B cell (primary cell): ENCODE measurements at regions not wholly inside any gene's neighbourhood (a gene's known extent, or its start where the extent isn't known, plus 50 kb on each side); places are given as distances from the start of the nearest gene placed in this dataset.
"Not testable (repeated sequence)": the region's sequence is repeated elsewhere in the genome, so short reads cannot be mapped to it uniquely, and the experiment has no call there.

Experiments
- ATAC-seq: fragments of 200-7000 bp; cut with Tn5 transposase; one replicate; pipeline ENCODE4 v1.10.0; 2021; ENCODE audit warnings: low read depth, mild to moderate bottlenecking, moderate number of reproducible peaks, moderate library complexity
- CTCF ChIA-PET: fragments of 350-600 bp; sonication (Branson Sonifier 250); formaldehyde crosslinking; loops from one replicate; lab custom pipeline; 2021; ENCODE audit warnings: antibody characterized with exemption, inconsistent platforms; lab: Charles Lee
- POLR2A ChIA-PET: fragments of 350-600 bp; sonication (Branson Sonifier 250); formaldehyde crosslinking; loops from one replicate; lab custom pipeline; 2021; ENCODE audit warnings: antibody characterized with exemption; lab: Charles Lee
- DNase-seq: peaks from one replicate; pipeline ENCODE4 v3.0.0; 2013
- H2AFZ ChIP-seq: 2 replicates; pipeline ENCODE4 v1.6.1; 2012; ENCODE audit warnings: mild to moderate bottlenecking, low read depth, low read length; ENCODE audit not compliant: insufficient read depth, poor library complexity, severe bottlenecking
- H3K27ac ChIP-seq, 2 donors: 1 replicate in 1 of 2; 2 replicates in 1 of 2; pipeline ENCODE4 v1.5.1; 2012 to 2013; ENCODE audit warnings: low read length in 2 of 2, mild to moderate bottlenecking in 2 of 2, moderate library complexity in 1 of 2
- H3K27me3 ChIP-seq, 4 experiments: fragments of 200-600 bp in 1 of 4; sonication (generic) in 1 of 4; replicated peaks in 1 of 4; 1 replicate in 2 of 4; 2 replicates in 2 of 4; pipeline versions ENCODE4 v1.6.1 to v1.7.0; 2013 to 2016; ENCODE audit warnings: low read length in 3 of 4, mild to moderate bottlenecking in 2 of 4, mixed read lengths in 1 of 4, moderate library complexity in 1 of 4; ENCODE audit not compliant: insufficient read depth in 4 of 4, control insufficient read depth in 3 of 4; ENCODE audit errors: control extremely low read depth in 1 of 4
- H3K36me3 ChIP-seq, 2 experiments: replicated peaks in 1 of 2; 1 replicate in 1 of 2; 2 replicates in 1 of 2; pipeline versions ENCODE4 v1.6.1 to v1.7.1; 2013; ENCODE audit warnings: low read length in 1 of 2; ENCODE audit not compliant: insufficient read depth in 2 of 2, control insufficient read depth in 1 of 2; ENCODE audit errors: control extremely low read depth in 1 of 2, extremely low read depth in 1 of 2
- H3K4me1 ChIP-seq, 2 donors: fragments of 200-600 bp in 1 of 2; sonication (generic) in 1 of 2; 1 replicate in 1 of 2; 2 replicates in 1 of 2; pipeline versions ENCODE4 v1.5.1 to v1.6.1; 2013 to 2017; ENCODE audit warnings: low read length in 2 of 2; ENCODE audit not compliant: control insufficient read depth in 2 of 2, insufficient read depth in 2 of 2
- H3K4me2 ChIP-seq: replicated peaks from 2 replicates; pipeline ENCODE3; 2012; ENCODE audit warnings: mild to moderate bottlenecking, low read depth, low read length; ENCODE audit not compliant: poor library complexity, severe bottlenecking
- H3K4me3 ChIP-seq, 5 experiments: fragments of 200-600 bp in 1 of 5; sonication (generic) in 1 of 5; 1 replicate in 3 of 5; 2 replicates in 2 of 5; pipeline versions ENCODE4 v1.5.1 to v1.7.0; 2011 to 2016; ENCODE audit warnings: low read length in 4 of 5, mild to moderate bottlenecking in 4 of 5, low read depth in 2 of 5, control low read depth in 1 of 5, moderate library complexity in 1 of 5; ENCODE audit not compliant: insufficient read depth in 1 of 5; ENCODE audit errors: control extremely low read depth in 1 of 5, extremely low read depth in 1 of 5
- H3K79me2 ChIP-seq: fragments of 200-600 bp; sonication (generic); one replicate; pipeline ENCODE4 v1.6.0; 2016; ENCODE audit warnings: low read length; ENCODE audit not compliant: control insufficient read depth, insufficient read depth
- H3K9ac ChIP-seq: fragments of 200-600 bp; sonication (generic); 2 replicates; pipeline ENCODE4 v1.6.1; 2017; ENCODE audit warnings: mild to moderate bottlenecking, low read length, moderate library complexity
- H3K9me3 ChIP-seq, 3 donors: one replicate each; pipeline versions ENCODE4 v1.6.1 to v1.7.1; 2013; ENCODE audit warnings: low read length in 2 of 3; ENCODE audit not compliant: control insufficient read depth in 2 of 3, insufficient read depth in 1 of 3; ENCODE audit errors: control extremely low read depth in 1 of 3
- H4K20me1 ChIP-seq: 2 replicates; pipeline ENCODE4 v1.6.0; 2012; ENCODE audit warnings: mild to moderate bottlenecking, low read length; ENCODE audit not compliant: insufficient read depth, control insufficient read depth, poor library complexity, severe bottlenecking
- H3K27ac Mint-ChIP-seq: one replicate; pipeline ENCODE4 v1.8.0; 2021; ENCODE audit warnings: mixed read lengths
- H3K27me3 Mint-ChIP-seq: one replicate; pipeline ENCODE4 v1.8.0; 2021; ENCODE audit warnings: mixed read lengths
- H3K4me1 Mint-ChIP-seq: one replicate; pipeline ENCODE4 v1.8.0; 2021; ENCODE audit warnings: mixed read lengths
- H3K4me3 Mint-ChIP-seq: one replicate; pipeline ENCODE4 v1.8.0; 2021; ENCODE audit warnings: mixed read lengths
- H3K9me3 Mint-ChIP-seq: one replicate; pipeline ENCODE4 v1.8.0; 2022; ENCODE audit warnings: mixed read lengths; ENCODE audit not compliant: insufficient read depth
- EZH2 ChIP-seq: IDR thresholded peaks from 2 replicates; pipeline ENCODE4 v1.6.1; 2012; ENCODE audit warnings: borderline replicate concordance, low read depth, mild to moderate bottlenecking, moderate library complexity, low read length; ENCODE audit not compliant: insufficient read depth, poor library complexity, severe bottlenecking
- WGBS: methylation state at CpG from one replicate; pipeline ENCODE4 v1.1.5; 2013; ENCODE audit warnings: missing lambda C conversion rate; ENCODE audit not compliant: insufficient coverage; 5-methylcytosine and 5-hydroxymethylcytosine counted together
- intact Hi-C: fragments of 100-400 bp; cut with micrococcal nuclease; formaldehyde crosslinking; loops from one replicate; pipeline ENCODE4 v1.10.0; 2022
- TF ChIP-seq, protein P1 (sequence below): fragments of 200-600 bp; IDR thresholded peaks from one replicate; pipeline ENCODE4 v1.8.0; 2022; ENCODE audit warnings: antibody characterized with exemption, mild to moderate bottlenecking

GRCh38 chr17:72462814-72463213, 342.0 kb downstream of the SOX9 start:
- no peaks in the 10 kb centered on the region for H4K20me1 ChIP-seq
- H3K27me3 Mint-ChIP-seq: peaks cover 9% of the 10 kb centered on the region
- no peak overlapping the region for H3K4me3 ChIP-seq
- CTCF ChIA-PET: no interaction called here
- H3K4me1 ChIP-seq: no peaks in the 10 kb centered on the region
- ATAC-seq (no peak), DNase-seq (no peak)
- H3K27ac ChIP-seq: no peak overlapping the region
- H2AFZ ChIP-seq: no peak overlapping the region
- TF ChIP-seq EZH2: no peak
- TF ChIP-seq, protein P1, sequence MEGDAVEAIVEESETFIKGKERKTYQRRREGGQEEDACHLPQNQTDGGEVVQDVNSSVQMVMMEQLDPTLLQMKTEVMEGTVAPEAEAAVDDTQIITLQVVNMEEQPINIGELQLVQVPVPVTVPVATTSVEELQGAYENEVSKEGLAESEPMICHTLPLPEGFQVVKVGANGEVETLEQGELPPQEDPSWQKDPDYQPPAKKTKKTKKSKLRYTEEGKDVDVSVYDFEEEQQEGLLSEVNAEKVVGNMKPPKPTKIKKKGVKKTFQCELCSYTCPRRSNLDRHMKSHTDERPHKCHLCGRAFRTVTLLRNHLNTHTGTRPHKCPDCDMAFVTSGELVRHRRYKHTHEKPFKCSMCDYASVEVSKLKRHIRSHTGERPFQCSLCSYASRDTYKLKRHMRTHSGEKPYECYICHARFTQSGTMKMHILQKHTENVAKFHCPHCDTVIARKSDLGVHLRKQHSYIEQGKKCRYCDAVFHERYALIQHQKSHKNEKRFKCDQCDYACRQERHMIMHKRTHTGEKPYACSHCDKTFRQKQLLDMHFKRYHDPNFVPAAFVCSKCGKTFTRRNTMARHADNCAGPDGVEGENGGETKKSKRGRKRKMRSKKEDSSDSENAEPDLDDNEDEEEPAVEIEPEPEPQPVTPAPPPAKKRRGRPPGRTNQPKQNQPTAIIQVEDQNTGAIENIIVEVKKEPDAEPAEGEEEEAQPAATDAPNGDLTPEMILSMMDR: no peak
- no peak overlapping the region for H3K4me2 ChIP-seq
- intact Hi-C loops: no loop called here
- H3K79me2 ChIP-seq: no peaks in the 10 kb centered on the region
- H3K9me3 Mint-ChIP-seq: no peaks in the 10 kb centered on the region
- no peak overlapping the region for H3K9ac ChIP-seq
- no peaks in the 10 kb centered on the region for H3K9me3 ChIP-seq
- no peak overlapping the region for H3K4me3 Mint-ChIP-seq
- H3K4me1 Mint-ChIP-seq: no peaks in the 10 kb centered on the region
- no peak overlapping the region for H3K27ac Mint-ChIP-seq
- H3K36me3 ChIP-seq: no peaks in the 10 kb centered on the region
- POLR2A ChIA-PET: no interaction called here
- 86% methylated on average over 1 of the region's 4 CpGs for WGBS
- H3K27me3 ChIP-seq: no peaks in the 10 kb centered on the region

- no peaks in the 10 kb centered on the region for H3K27me3 ChIP-seq
- H3K4me2 ChIP-seq: no peak overlapping the region
- Mint-ChIP-seq H3K4me3 (no peak overlapping the region), H3K27ac (no peak overlapping the region), H3K9me3 (no peaks in the 10 kb centered on the region), H3K4me1 (no peaks in the 10 kb centered on the region), H3K27me3 (peaks cover 9% of the 10 kb centered on the region)
- WGBS: 75% methylated on average over 7 of the region's 10 CpGs
- H3K4me1 ChIP-seq: no peaks in the 10 kb centered on the region
- no peak overlapping the region for H2AFZ ChIP-seq
- no peak overlapping the region for H3K9ac ChIP-seq
- intact Hi-C loops: no loop called here
- ATAC-seq: no peak
- no peaks in the 10 kb centered on the region for H3K79me2 ChIP-seq
- no peaks in the 10 kb centered on the region for H4K20me1 ChIP-seq
- H3K4me3 ChIP-seq: no peak overlapping the region
- CTCF ChIA-PET: no interaction called here
- no peak for TF ChIP-seq EZH2
- TF ChIP-seq, protein P1: no peak
- no peaks in the 10 kb centered on the region for H3K9me3 ChIP-seq
- H3K27ac ChIP-seq: no peak overlapping the region
- POLR2A ChIA-PET: no interaction called here
- no peaks in the 10 kb centered on the region for H3K36me3 ChIP-seq
- no peak for DNase-seq
These were observed 342.7 kb downstream of the SOX9 start for GRCh38 chr17:72463287-72464102.

- H3K9me3 Mint-ChIP-seq, DNase-seq, H3K27me3 ChIP-seq, H3K4me1 ChIP-seq, CTCF ChIA-PET, ATAC-seq, H2AFZ ChIP-seq, H3K9ac ChIP-seq, H3K79me2 ChIP-seq, H3K4me3 ChIP-seq, intact Hi-C loops, H3K27ac Mint-ChIP-seq, H3K9me3 ChIP-seq, H3K36me3 ChIP-seq, H3K27me3 Mint-ChIP-seq, H3K27ac ChIP-seq, POLR2A ChIA-PET, H3K4me1 Mint-ChIP-seq, H4K20me1 ChIP-seq, H3K4me3 Mint-ChIP-seq, H3K4me2 ChIP-seq: not testable (repeated sequence)
- WGBS: 95% methylated on average over 3 of the region's 5 CpGs
These were observed 343.4 kb downstream of the SOX9 start for GRCh38 chr17:72464221-72464620.
